ENCODE measurements at regions not wholly inside any gene's neighbourhood (a gene's known extent, or its start where the extent isn't known, plus 50 kb on each side); places are given as distances from the start of the nearest gene placed in this dataset.
A peak's percentile ranks its signal among the peaks of the same experiment; 100 is the strongest.

- H3K36me3 ChIP-seq (ENCODE audit: control insufficient read depth, insufficient read depth, low read length): no peaks in the 10 kb centered on the region
- H3K4me2 ChIP-seq (ENCODE audit: extremely low read depth, insufficient read depth, low read length): no peak overlapping the region
- no peak overlapping the region for H2AFZ ChIP-seq (ENCODE audit: low read length)
- no peaks in the 10 kb centered on the region for H3K9me3 ChIP-seq (ENCODE audit: control insufficient read depth, insufficient read depth, low read depth, low read length)
- no peak overlapping the region for H3K9ac ChIP-seq (ENCODE audit: insufficient read depth, low read length)
- H3K4me3 ChIP-seq (replicated peaks in 1 of 4; ENCODE audit: control extremely low read depth in 1 of 4, insufficient read depth in 1 of 4, low read depth in 3 of 4, low read length in 4 of 4): no peak overlapping the region
- no peaks in the 10 kb centered on the region for H3K79me2 ChIP-seq (ENCODE audit: control insufficient read depth, insufficient read depth, low read length)
- no peaks in the 10 kb centered on the region for H4K20me1 ChIP-seq (ENCODE audit: control insufficient read depth, extremely low read depth, insufficient read depth, low read length)
- DNase-seq (ENCODE audit: low read depth in 2 of 2): peak; percentile 78 to 92
- no peak for TF ChIP-seq EZH2 (IDR thresholded peaks at IDR 0.05; ENCODE audit: low read length, missing control alignments)
- TF ChIP-seq CTCF (conservative IDR thresholded peaks at IDR 0.05 in 1 of 2, IDR thresholded peaks at IDR 0.05 in 1 of 2; ENCODE audit: low read depth in 1 of 2, low read length in 2 of 2): no peak
- no peaks in the 10 kb centered on the region for H3K4me1 ChIP-seq (ENCODE audit: control insufficient read depth, extremely low read depth, insufficient read depth, low read length)
- H3K27ac ChIP-seq (ENCODE audit: insufficient read depth, low read length): no peak overlapping the region
- H3K27me3 ChIP-seq (ENCODE audit: control insufficient read depth, insufficient read depth, low read length): no peaks in the 10 kb centered on the region
Observed at GRCh38 chr15:94793641-94794040, 562.3 kb downstream of the MCTP2 start.

DNA sequence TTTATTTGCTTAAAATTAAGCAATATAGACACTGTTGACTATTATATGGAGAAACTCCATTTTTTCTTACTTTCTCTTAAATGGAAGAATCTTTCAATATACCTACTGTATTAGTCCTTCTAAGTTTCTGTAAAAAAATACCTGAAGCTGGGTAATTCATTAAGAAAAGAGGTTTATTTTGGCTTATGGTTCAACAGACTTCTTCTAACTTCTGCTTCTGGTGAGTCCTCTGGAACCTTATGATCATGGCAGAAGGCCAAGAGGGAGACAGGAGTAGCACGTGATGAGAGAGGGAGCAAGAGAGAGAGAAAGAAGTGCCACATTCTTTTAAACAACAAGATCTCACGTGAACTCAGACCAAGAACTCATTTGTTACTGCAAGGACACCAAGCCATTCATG is 573.3 kb downstream of the MCTP2 start:
- DNase-seq (ENCODE audit: low read depth in 2 of 2): no peak
- Histone ChIP-seq H4K20me1 (ENCODE audit: control insufficient read depth, extremely low read depth, insufficient read depth, low read length) (no peaks in the 10 kb centered on the region), H3K4me1 (ENCODE audit: control insufficient read depth, extremely low read depth, insufficient read depth, low read length) (no peaks in the 10 kb centered on the region), H3K4me3 (replicated peaks in 1 of 4; ENCODE audit: control extremely low read depth in 1 of 4, insufficient read depth in 1 of 4, low read depth in 3 of 4, low read length in 4 of 4) (no peak overlapping the region), H3K4me2 (ENCODE audit: extremely low read depth, insufficient read depth, low read length) (no peak overlapping the region), H3K27ac (ENCODE audit: insufficient read depth, low read length) (no peak overlapping the region), H3K9me3 (ENCODE audit: control insufficient read depth, insufficient read depth, low read depth, low read length) (no peaks in the 10 kb centered on the region), H3K9ac (ENCODE audit: insufficient read depth, low read length) (no peak overlapping the region), H2AFZ (ENCODE audit: low read length) (no peak overlapping the region), H3K36me3 (ENCODE audit: control insufficient read depth, insufficient read depth, low read length) (no peaks in the 10 kb centered on the region), H3K27me3 (ENCODE audit: control insufficient read depth, insufficient read depth, low read length) (no peaks in the 10 kb centered on the region), H3K79me2 (ENCODE audit: control insufficient read depth, insufficient read depth, low read length) (no peaks in the 10 kb centered on the region)
- TF ChIP-seq EZH2 (IDR thresholded peaks at IDR 0.05; ENCODE audit: low read length, missing control alignments) (no peak), CTCF (conservative IDR thresholded peaks at IDR 0.05 in 1 of 2, IDR thresholded peaks at IDR 0.05 in 1 of 2; ENCODE audit: low read depth in 1 of 2, low read length in 2 of 2) (no peak)

DNA sequence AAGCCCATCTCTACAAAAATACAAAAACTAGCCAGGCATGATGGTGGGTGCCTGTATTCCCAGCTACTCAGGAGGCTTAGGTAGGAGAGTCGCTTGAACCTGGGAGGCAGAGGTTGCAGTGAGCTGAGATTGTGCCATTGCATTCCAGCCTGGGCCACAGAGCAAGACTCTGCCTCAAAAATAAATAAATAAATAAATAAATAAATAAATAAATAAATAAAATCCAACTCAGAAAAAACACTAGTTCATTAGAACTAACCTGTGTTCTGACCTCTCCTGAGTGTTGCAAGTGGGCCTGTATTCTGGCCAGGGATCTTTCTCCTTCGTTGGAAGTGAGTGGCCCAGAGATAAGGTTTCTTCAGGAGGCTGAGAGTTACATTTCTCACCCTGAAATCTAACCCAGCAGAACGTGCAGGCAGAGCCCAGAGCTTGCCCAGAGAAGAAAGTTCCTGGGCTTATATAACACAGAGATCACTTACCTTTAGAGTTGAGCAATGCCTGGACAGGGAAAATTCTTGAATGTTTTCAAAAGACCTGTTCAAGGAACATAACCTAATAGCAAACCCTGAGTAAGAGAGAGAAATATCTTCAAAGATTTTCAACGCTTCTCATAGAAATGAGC is 583.9 kb downstream of the MCTP2 start:
- Histone ChIP-seq H3K4me1 (ENCODE audit: control insufficient read depth, extremely low read depth, insufficient read depth, low read length) (no peaks in the 10 kb centered on the region), H3K4me2 (ENCODE audit: extremely low read depth, insufficient read depth, low read length) (no peak overlapping the region), H3K9ac (ENCODE audit: insufficient read depth, low read length) (no peak overlapping the region), H3K9me3 (ENCODE audit: control insufficient read depth, insufficient read depth, low read depth, low read length) (no peaks in the 10 kb centered on the region), H3K27me3 (ENCODE audit: control insufficient read depth, insufficient read depth, low read length) (no peaks in the 10 kb centered on the region), H3K79me2 (ENCODE audit: control insufficient read depth, insufficient read depth, low read length) (no peaks in the 10 kb centered on the region), H3K4me3 (replicated peaks in 1 of 4; ENCODE audit: control extremely low read depth in 1 of 4, insufficient read depth in 1 of 4, low read depth in 3 of 4, low read length in 4 of 4) (no peak overlapping the region), H3K36me3 (ENCODE audit: control insufficient read depth, insufficient read depth, low read length) (no peaks in the 10 kb centered on the region), H4K20me1 (ENCODE audit: control insufficient read depth, extremely low read depth, insufficient read depth, low read length) (no peaks in the 10 kb centered on the region), H2AFZ (ENCODE audit: low read length) (no peak overlapping the region), H3K27ac (ENCODE audit: insufficient read depth, low read length) (no peak overlapping the region)
- no peak for TF ChIP-seq CTCF (conservative IDR thresholded peaks at IDR 0.05 in 1 of 2, IDR thresholded peaks at IDR 0.05 in 1 of 2; ENCODE audit: low read depth in 1 of 2, low read length in 2 of 2)
- no peak for TF ChIP-seq EZH2 (IDR thresholded peaks at IDR 0.05; ENCODE audit: low read length, missing control alignments)
- no peak for DNase-seq (ENCODE audit: low read depth in 2 of 2)

Measured in fibroblast of lung (primary cell).